Adrenal gland (tissue), 9 donors: ENCODE measurements at regions not wholly inside any gene's neighbourhood (a gene's known extent, or its start where the extent isn't known, plus 50 kb on each side); places are given as distances from the start of the nearest gene placed in this dataset.

Experiments used
- DNase-seq, 7 donors: peaks; one replicate each; pipeline ENCODE4 v3.0.0-alpha.2; 2019 to 2020
- H3K27ac ChIP-seq, 5 donors: fragments of 200-600 bp; sonication (generic) in 4 of 5; 1 replicate in 3 of 5; 2 replicates in 2 of 5; pipeline versions ENCODE4 v1.5.1 to v1.8.0; 2016 to 2020; ENCODE audit warnings: mild to moderate bottlenecking in 1 of 5
- H3K27me3 ChIP-seq: fragments of 200-600 bp; 2 replicates; pipeline ENCODE4 v1.8.0; 2021
- H3K36me3 ChIP-seq, 2 donors: fragments of 200-600 bp; replicated peaks in 1 of 2; 1 replicate in 1 of 2; 2 replicates in 1 of 2; pipeline versions ENCODE4 v1.5.1 to v1.8.0; 2018 to 2022
- H3K4me1 ChIP-seq, 2 donors: fragments of 200-600 bp; replicated peaks in 1 of 2; 1 replicate in 1 of 2; 2 replicates in 1 of 2; pipeline versions ENCODE4 v1.5.1 to v1.8.0; 2018 to 2021
- H3K4me3 ChIP-seq, 4 donors: fragments of 200-600 bp; sonication (generic) in 3 of 4; one replicate each; pipeline ENCODE4 v1.5.1; 2016 to 2018
- H3K9me3 ChIP-seq, 3 donors: fragments of 200-600 bp; sonication (generic) in 1 of 3; replicated peaks in 1 of 3; 1 replicate in 2 of 3; 2 replicates in 1 of 3; pipeline versions ENCODE4 v1.5.1 to v1.8.0; 2016 to 2021
- CTCF ChIP-seq, 6 experiments: fragments of 450-650 bp in 4 of 6; fragments of 200-600 bp in 2 of 6; sonication (generic) in 1 of 6; IDR thresholded peaks; 1 replicate in 5 of 6; 2 replicates in 1 of 6; pipeline versions ENCODE4 v1.5.1 to v1.8.0; 2016 to 2021; ENCODE audit warnings: antibody characterized with exemption in 6 of 6, mild to moderate bottlenecking in 2 of 6, moderate library complexity in 1 of 6
- POLR2A ChIP-seq, 2 donors: fragments of 450-650 bp; IDR thresholded peaks; one replicate each; pipeline ENCODE4 v1.6.1; 2017; ENCODE audit warnings: antibody characterized with exemption in 2 of 2, mild to moderate bottlenecking in 2 of 2, moderate library complexity in 1 of 2
- whole genome bisulfite sequencing, 4 donors: extraction: QIAGEN DNeasy Blood & Tissue Kit in 2 of 4; methylation state at CpG; one replicate each; pipeline versions ENCODE4 v1.1.5 to v1.1.7; 2013 to 2017; 5-methylcytosine and 5-hydroxymethylcytosine counted together
- intact Hi-C, 2 donors: fragments of 100-400 bp; cut with DNase I; formaldehyde crosslinking; loops; one replicate each; pipeline versions ENCODE4 v1.14.1 to v1.15.0; 2022 to 2023
- donor health status: healthy with polysubstance abuse.
- donor health status: Bipolar disorder and iron deficiency.
- donor health status: DM: yes; HTN: yes; CAD: no.
- donor health status: DM: no; HTN: no; CAD: no.
- donor health status: DM: no; HTN: no; CAD: no.

- Histone ChIP-seq H3K9me3 (no peaks in the 10 kb centered on the region), H3K27ac (no peak overlapping the region), H3K27me3 (no peaks in the 10 kb centered on the region), H3K4me1 (no peaks in the 10 kb centered on the region), H3K36me3 (no peaks in the 10 kb centered on the region), H3K4me3 (no peak overlapping the region)
- TF ChIP-seq POLR2A (IDR thresholded peaks at IDR 0.05) (no peak), CTCF (IDR thresholded peaks at IDR 0.05) (no peak)
- no peak for DNase-seq
- WGBS, 4 donors, result 69 to 80% (median 78%) methylated on average over 7 of the region's 7 CpGs
- intact Hi-C loops, result no loop called here
These were observed 220.3 kb downstream of the POU4F1 start for GRCh38 chr13:78383071-78383484.

GRCh38 chr13:78382491-78382890, 220.9 kb downstream of the POU4F1 start:
- no peaks in the 10 kb centered on the region for H3K9me3 ChIP-seq
- intact Hi-C loops, result no loop called here
- no peak overlapping the region for H3K27ac ChIP-seq
- no peak for DNase-seq
- H3K36me3 ChIP-seq, result no peaks in the 10 kb centered on the region
- no peaks in the 10 kb centered on the region for H3K27me3 ChIP-seq
- no peak for TF ChIP-seq POLR2A (IDR thresholded peaks at IDR 0.05)
- TF ChIP-seq CTCF (IDR thresholded peaks at IDR 0.05), result no peak
- no peak overlapping the region for H3K4me3 ChIP-seq
- no peaks in the 10 kb centered on the region for H3K4me1 ChIP-seq
- WGBS, 4 donors, result 49 to 52% (median 50%) methylated on average over 4 of the region's 4 CpGs

- no peak for DNase-seq
- WGBS, 4 donors, result 68 to 73% (median 71%) methylated on average over 4 of the region's 4 CpGs
- intact Hi-C loops, result no loop called here
- Histone ChIP-seq H3K27me3 (no peaks in the 10 kb centered on the region), H3K27ac (no peak overlapping the region), H3K4me3 (no peak overlapping the region), H3K36me3 (no peaks in the 10 kb centered on the region), H3K4me1 (no peaks in the 10 kb centered on the region), H3K9me3 (no peaks in the 10 kb centered on the region)
- TF ChIP-seq POLR2A (IDR thresholded peaks at IDR 0.05) (no peak), CTCF (IDR thresholded peaks at IDR 0.05) (no peak)
These were observed 226.5 kb downstream of the POU4F1 start for GRCh38 chr13:78376822-78377221.

GRCh38 chr13:78376033-78376432, 227.3 kb downstream of the POU4F1 start:
- TF ChIP-seq CTCF (IDR thresholded peaks at IDR 0.05) (no peak), POLR2A (IDR thresholded peaks at IDR 0.05) (no peak)
- WGBS, 4 donors, result 36 to 46% (median 42%) methylated on average over 2 of the region's 2 CpGs

More at GRCh38 chr13:78376033-78376432, 227.3 kb downstream of the POU4F1 start:
- H3K9me3 ChIP-seq, result no peaks in the 10 kb centered on the region
- H3K4me3 ChIP-seq, result no peak overlapping the region
- no peak overlapping the region for H3K27ac ChIP-seq
- no peaks in the 10 kb centered on the region for H3K4me1 ChIP-seq
- H3K36me3 ChIP-seq, result no peaks in the 10 kb centered on the region
- H3K27me3 ChIP-seq, result no peaks in the 10 kb centered on the region
- intact Hi-C loops, result no loop called here
- no peak for DNase-seq
